BJ (cell line): ENCODE measurements at regions not wholly inside any gene's neighbourhood (a gene's known extent, or its start where the extent isn't known, plus 50 kb on each side); places are given as distances from the start of the nearest gene placed in this dataset.

Experiments
- CTCF ChIA-PET: fragments of 350-600 bp; formaldehyde crosslinking; extraction: SDS; loops from one replicate; lab custom pipeline; 2021; ENCODE audit warnings: antibody characterized with exemption, inconsistent platforms; lab: Yijun Ruan, JAX
- POLR2A ChIA-PET: fragments of 300-600 bp; sonication (Branson Sonifier 250); formaldehyde crosslinking; extraction: SDS; loops from one replicate; lab custom pipeline; 2021; ENCODE audit warnings: antibody characterized with exemption; lab: Charles Lee
- DNase-seq: peaks from one replicate; pipeline ENCODE4 v3.0.0-alpha.2; 2011; ENCODE audit warnings: low read depth
- H3K27me3 ChIP-seq: 2 replicates; pipeline ENCODE4 v1.6.0; 2011; ENCODE audit warnings: low read length; ENCODE audit not compliant: control insufficient read depth, insufficient read depth
- H3K36me3 ChIP-seq: 2 replicates; pipeline ENCODE4 v1.5.1; 2011; ENCODE audit warnings: low read length; ENCODE audit not compliant: control insufficient read depth, insufficient read depth
- H3K4me3 ChIP-seq: 2 replicates; pipeline ENCODE4 v1.5.1; 2011; ENCODE audit warnings: low read depth, mild to moderate bottlenecking, control low read depth, low read length
- CTCF ChIP-seq: IDR thresholded peaks from 2 replicates; pipeline ENCODE4 v1.5.1; 2011; ENCODE audit warnings: low read depth, mild to moderate bottlenecking, control low read depth, inconsistent platforms, low read length, moderate library complexity; ENCODE audit not compliant: insufficient read depth

GRCh38 chr14:83455561-83455960 is 1921.9 kb upstream of the SEL1L start:
- no peak for TF ChIP-seq CTCF
- ChIA-PET POLR2A (no interaction called here), CTCF (interaction anchor here (0.9 kb wide), 1 partner anchor 9 kb away, joined by 3 read pairs; no protein-coding TSS in a partner anchor)
- no peak for DNase-seq
- no peak overlapping the region for H3K4me3 ChIP-seq
- no peaks in the 10 kb centered on the region for H3K27me3 ChIP-seq
- H3K36me3 ChIP-seq: no peaks in the 10 kb centered on the region

DNA sequence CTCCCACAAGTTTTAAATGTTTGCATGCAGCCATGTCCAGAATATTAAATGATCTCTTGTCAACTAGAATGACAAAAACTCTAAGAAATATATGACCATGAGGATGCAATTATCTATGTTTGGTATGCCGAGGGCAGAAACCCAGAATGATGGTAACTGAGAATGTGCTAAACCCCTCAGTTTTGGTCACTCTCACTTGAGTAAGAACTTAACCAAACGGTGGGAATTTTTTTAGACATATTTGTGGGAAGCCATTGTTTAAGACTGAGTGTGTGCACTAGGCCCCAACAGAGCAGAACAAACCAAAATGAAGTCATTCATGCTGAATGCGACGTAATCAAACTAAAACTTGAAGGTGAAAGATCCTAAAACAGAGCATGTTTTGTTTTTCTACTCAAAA is 1927.9 kb upstream of the SEL1L start:
- TF ChIP-seq CTCF: no peak
- POLR2A ChIA-PET: no interaction called here
- CTCF ChIA-PET: interaction anchor here (1.2 to 3.5 kb wide), 2 partner anchors 161 to 162 kb away, joined by 5 to 41 read pairs; no protein-coding TSS in a partner anchor
- no peaks in the 10 kb centered on the region for H3K27me3 ChIP-seq
- H3K36me3 ChIP-seq: no peaks in the 10 kb centered on the region
- H3K4me3 ChIP-seq: no peak overlapping the region
- no peak for DNase-seq

DNA sequence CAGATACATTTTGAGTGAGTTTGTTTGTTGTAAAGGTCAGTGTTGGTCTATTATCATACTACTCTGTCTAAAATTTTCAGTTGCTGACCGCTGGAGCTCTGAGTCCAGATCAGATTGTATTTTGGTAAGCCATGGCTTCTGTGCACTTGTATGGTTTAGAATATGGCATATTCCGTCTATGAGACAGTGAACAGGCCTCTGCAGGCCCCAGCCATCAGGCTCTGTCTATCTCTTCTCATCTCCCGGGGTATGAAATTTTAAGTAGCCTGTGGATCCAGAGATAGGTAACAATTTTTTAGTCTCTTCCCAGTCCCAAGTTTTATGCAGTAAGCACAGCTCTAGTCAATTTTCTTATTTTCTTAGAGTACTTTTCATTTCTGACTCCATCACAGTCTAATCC is 1929.1 kb upstream of the SEL1L start:
- DNase-seq: no peak
- POLR2A ChIA-PET: no interaction called here
- CTCF ChIA-PET: interaction anchor here (0.5 to 3.5 kb wide), 3 partner anchors 10 to 172 kb away, joined by 4 to 41 read pairs (median 6); no protein-coding TSS in a partner anchor

DNA sequence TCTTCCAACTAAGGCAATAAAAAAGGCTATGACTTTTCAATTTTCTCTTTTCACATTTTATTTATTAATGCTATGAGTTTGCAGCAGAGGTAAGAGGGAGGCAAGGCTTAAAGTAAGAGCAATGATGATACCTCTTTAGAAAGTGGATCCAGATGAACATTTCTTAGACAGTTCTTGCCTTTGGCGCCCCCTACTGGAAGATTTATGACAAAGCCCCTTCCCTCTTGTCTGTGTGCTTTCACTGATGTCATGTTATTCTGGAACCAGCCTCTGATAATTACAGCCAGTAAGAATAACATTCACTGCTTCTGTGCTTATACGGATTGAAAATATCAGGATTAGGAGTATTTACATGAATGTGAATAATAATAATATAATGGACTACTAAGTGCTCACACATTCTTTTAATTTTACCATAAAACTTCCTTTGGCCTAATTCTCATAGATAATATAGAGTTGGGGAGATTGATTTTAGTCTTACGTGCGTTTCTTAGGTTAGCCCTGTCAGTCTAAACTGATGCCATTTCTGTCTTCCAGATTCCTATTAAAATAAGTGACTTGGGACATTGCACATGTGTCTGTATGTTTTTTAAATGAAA is 1929.9 kb upstream of the SEL1L start:
- POLR2A ChIA-PET: no interaction called here
- TF ChIP-seq CTCF: peak; percentile 75
- DNase-seq: no peak
- CTCF ChIA-PET: interaction anchor here (0.7 to 3.5 kb wide), 7 partner anchors 9 to 195 kb away, joined by 3 to 41 read pairs (median 4); no protein-coding TSS in a partner anchor
- Histone ChIP-seq H3K36me3 (no peaks in the 10 kb centered on the region), H3K4me3 (no peak overlapping the region), H3K27me3 (no peaks in the 10 kb centered on the region)

More for the DNA sequence above, 1929.1 kb upstream of the SEL1L start:
- H3K27me3 ChIP-seq: no peaks in the 10 kb centered on the region
- TF ChIP-seq CTCF: no peak
- H3K4me3 ChIP-seq: no peak overlapping the region
- H3K36me3 ChIP-seq: no peaks in the 10 kb centered on the region

GRCh38 chr14:83467811-83468210 is 1934.2 kb upstream of the SEL1L start:
- Histone ChIP-seq H3K36me3 (no peaks in the 10 kb centered on the region), H3K27me3 (no peaks in the 10 kb centered on the region), H3K4me3 (no peak overlapping the region)
- TF ChIP-seq CTCF: no peak
- POLR2A ChIA-PET: no interaction called here
- CTCF ChIA-PET: interaction anchor here (3.5 kb wide), 1 partner anchor 168 kb away, joined by 23 read pairs; no protein-coding TSS in a partner anchor
- peak; percentile 56 for DNase-seq
